HG02981 (cell line): ENCODE measurements at regions not wholly inside any gene's neighbourhood (a gene's known extent, or its start where the extent isn't known, plus 50 kb on each side); places are given as distances from the start of the nearest gene placed in this dataset.
"Not testable (repeated sequence)": the region's sequence is repeated elsewhere in the genome, so short reads cannot be mapped to it uniquely, and the experiment has no call there.

Experiments
- ATAC-seq: cut with Tn5 transposase; IDR thresholded peaks from one replicate; pipeline ENCODE4 v1.9.1; 2021; ENCODE audit warnings: mild to moderate bottlenecking, moderate library complexity; ENCODE audit not compliant: unreplicated experiment

DNA sequence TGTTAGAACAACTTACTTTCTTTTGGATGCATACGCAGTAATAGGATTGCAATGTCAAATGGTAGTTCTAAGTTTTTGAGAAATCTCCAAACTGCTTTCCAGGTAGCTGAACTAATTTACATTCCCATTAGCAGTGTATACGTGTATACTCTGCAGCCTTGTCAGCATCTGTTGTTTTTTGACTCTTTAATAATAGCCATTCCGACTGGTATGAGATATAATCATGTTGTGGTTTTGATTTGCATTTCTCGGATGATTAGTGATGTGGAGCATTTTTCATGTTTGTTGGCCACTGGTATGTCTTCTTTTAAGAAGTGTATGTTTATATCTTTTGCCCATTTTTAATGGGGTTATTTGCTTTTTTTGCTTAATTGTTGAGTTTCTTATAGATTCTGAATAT lies 76.9 kb upstream of the HNRNPA1L2 start:
- ATAC-seq, result peak; percentile 69

DNA sequence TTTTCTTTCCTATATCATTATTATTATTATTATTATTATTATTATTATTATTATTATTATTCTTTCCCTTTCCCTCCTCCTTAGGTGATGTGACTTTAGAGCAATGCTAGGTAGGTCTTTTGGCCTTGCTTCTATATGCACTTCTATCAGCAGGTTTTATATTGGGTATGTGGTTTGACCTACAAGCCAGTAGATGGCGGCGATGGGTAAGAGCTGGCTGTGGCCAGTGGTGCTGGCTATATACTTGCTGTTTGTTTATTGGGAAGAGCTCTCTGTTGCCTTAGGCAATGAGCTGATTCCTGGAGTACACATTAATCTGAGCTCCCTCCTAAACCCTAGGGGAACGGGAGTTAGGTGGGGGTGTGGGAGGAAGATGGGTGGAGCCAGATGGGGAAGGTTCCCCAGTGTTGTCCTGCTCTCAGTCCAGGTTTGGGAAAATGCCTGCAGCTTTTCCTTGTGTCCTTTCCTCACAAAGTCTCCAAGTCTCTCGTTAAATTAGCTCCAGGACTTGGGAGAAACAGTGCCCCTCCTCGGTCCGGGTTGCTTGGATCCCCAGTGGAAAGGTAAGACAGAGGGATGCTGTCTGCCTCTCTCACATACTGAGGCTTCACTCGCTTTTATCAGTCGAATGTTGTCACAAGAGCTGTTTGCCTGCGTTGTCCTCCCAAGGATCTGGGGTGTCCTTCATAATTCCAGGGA lies 72.2 kb upstream of the HNRNPA1L2 start:
- ATAC-seq, result peak; percentile 78

DNA sequence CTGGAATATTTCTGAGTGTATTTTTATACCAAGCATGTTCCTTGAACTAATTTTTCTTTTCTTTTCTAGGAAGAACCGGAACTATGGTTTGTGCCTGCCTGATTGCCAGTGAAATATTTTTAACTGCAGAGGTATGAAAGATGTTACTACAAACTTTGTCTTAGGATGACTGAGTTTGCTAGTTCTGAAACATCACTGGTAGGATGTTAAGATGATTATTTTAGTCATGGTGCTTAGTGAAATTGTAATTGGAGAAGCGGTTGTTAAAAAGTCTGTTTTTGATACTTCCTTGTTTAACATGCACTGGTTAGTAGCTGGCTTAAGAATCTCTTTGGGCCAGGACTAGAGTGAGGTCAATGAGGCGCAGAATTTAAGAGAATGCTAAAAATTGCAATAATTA lies 71.1 kb upstream of the HNRNPA1L2 start:
- not testable (repeated sequence) for ATAC-seq

DNA sequence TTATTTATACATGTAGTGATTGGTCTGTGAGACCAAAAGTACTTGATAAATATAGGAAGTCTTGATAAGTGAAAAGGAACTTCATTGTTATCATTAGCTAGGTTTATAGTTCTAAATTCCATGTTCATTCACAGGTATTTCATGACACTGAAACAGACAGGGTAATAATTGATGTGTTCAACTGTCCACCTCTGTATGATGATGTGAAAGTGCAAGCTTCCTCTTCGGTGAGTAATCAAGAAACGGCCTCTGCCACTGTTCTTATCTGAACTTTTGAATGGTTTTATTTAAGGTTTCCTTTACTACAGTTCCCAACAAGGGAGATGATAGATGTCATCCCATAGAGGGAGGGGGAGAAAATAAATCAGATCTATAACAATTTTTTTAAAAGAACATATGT lies 59.3 kb upstream of the HNRNPA1L2 start:
- not testable (repeated sequence) for ATAC-seq
